SH-SY5Y (cell line): ENCODE measurements at regions not wholly inside any gene's neighbourhood (a gene's known extent, or its start where the extent isn't known, plus 50 kb on each side); places are given as distances from the start of the nearest gene placed in this dataset.

Experiments used
- GATA2 ChIP-seq: IDR thresholded peaks from 2 replicates; pipeline ENCODE4 v1.6.1; 2011; ENCODE audit warnings: mild to moderate bottlenecking, low read depth, low read length
- GATA3 ChIP-seq: IDR thresholded peaks from 2 replicates; pipeline ENCODE4 v1.6.1; 2011; ENCODE audit warnings: low read depth, mild to moderate bottlenecking, low read length, moderate library complexity

GRCh38 chr2:22283436-22283835 is 1101.5 kb upstream of the KLHL29 start:
- TF ChIP-seq GATA2 = no peak
- TF ChIP-seq GATA3 = no peak
